ENCODE measurements at regions not wholly inside any gene's neighbourhood (a gene's known extent, or its start where the extent isn't known, plus 50 kb on each side); places are given as distances from the start of the nearest gene placed in this dataset.

DNA sequence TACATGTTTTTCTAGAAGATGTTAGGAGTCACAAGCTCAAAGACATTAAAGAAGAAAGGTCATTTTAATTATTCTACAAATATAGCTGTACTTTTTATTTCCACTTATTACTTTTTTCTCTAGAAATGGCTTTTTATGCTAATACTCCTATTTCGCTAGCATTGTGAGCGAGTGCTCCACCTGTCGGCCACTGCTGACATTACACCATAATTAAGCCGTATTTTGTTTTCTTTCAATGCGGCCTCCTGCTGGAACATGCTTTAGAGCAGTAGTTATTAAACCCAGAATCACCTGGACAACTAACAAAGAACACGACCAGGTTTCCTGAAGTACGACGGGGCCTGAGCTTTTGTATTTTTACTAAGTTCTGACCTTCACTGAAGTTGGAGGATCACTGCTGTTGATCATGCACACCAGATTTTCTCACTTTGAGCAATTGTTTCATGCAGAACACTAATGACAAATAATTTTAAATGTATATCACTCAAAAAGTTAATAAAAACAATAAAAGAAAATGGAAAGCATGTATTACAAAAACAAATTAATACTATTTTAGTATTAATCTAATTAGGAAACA, 74.1 kb upstream of the PAK5 start:
- Histone ChIP-seq H3K9me3 (no peaks in the 10 kb centered on the region), H3K27me3 (no peaks in the 10 kb centered on the region), H3K27ac (no peak overlapping the region), H3K4me3 (no peak overlapping the region), H3K4me1 (no peaks in the 10 kb centered on the region), H3K36me3 (no peaks in the 10 kb centered on the region)
- intact Hi-C loops (cut with DNase I): no loop called here
- DNase-seq (no peak), ATAC-seq (peak; percentile 80)
- peak; percentile 74 for TF ChIP-seq CTCF (IDR thresholded peaks at IDR 0.05)

- H3K4me3 ChIP-seq: no peak overlapping the region
- no peak for TF ChIP-seq CTCF (IDR thresholded peaks at IDR 0.05)
- no peak for DNase-seq
- ATAC-seq: no peak
- no peaks in the 10 kb centered on the region for H3K27me3 ChIP-seq
- no peaks in the 10 kb centered on the region for H3K4me1 ChIP-seq
- no peak overlapping the region for H3K27ac ChIP-seq
- H3K36me3 ChIP-seq: no peaks in the 10 kb centered on the region
- H3K9me3 ChIP-seq: no peaks in the 10 kb centered on the region
- intact Hi-C loops (cut with DNase I): no loop called here
Observed at GRCh38 chr20:9912290-9912689, 73.4 kb upstream of the PAK5 start.

GRCh38 chr20:9911519-9911918, 72.6 kb upstream of the PAK5 start:
- DNase-seq: no peak
- Histone ChIP-seq H3K36me3 (no peaks in the 10 kb centered on the region), H3K4me1 (no peaks in the 10 kb centered on the region), H3K27ac (no peak overlapping the region), H3K4me3 (no peak overlapping the region), H3K27me3 (no peaks in the 10 kb centered on the region), H3K9me3 (no peaks in the 10 kb centered on the region)
- TF ChIP-seq CTCF (IDR thresholded peaks at IDR 0.05): no peak
- ATAC-seq: peak; percentile 65
- intact Hi-C loops (cut with DNase I): no loop called here

GRCh38 chr20:9909167-9909566, 70.3 kb upstream of the PAK5 start:
- DNase-seq (no peak), ATAC-seq (no peak)
- no peaks in the 10 kb centered on the region for H3K4me1 ChIP-seq
- no peaks in the 10 kb centered on the region for H3K9me3 ChIP-seq
- H3K4me3 ChIP-seq: no peak overlapping the region
- no peaks in the 10 kb centered on the region for H3K36me3 ChIP-seq
- TF ChIP-seq CTCF (IDR thresholded peaks at IDR 0.05): no peak
- H3K27me3 ChIP-seq: no peaks in the 10 kb centered on the region
- no peak overlapping the region for H3K27ac ChIP-seq
- intact Hi-C loops (cut with DNase I): no loop called here

DNA sequence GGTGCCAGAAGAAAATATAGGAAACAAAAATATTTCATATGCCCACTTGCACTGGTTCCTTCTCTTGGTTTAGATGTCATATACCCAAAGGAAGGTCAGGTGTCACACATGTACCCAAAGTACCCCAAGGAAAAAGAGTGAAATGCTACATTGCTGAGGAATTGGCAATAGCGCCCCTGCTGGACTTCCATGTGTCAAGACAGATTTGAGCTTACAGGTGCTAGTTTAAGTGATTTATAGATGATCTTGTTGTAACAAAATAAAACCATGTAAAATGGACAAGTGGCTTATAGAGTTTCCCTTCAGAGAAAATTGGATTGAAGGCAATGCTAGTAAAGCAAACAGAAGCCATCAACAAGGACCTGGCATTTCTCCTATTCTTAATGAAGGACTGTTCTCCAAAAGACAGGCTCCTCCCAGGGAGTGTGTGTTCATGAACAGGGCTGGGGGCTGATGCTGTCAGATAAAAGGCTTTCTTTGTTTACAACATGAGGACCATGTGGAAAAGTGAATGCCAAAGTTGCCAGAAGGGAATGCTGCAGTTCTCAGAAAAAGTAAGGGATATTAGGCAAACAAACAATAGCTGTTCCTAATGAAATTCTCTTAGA, 64.3 kb upstream of the PAK5 start:
- Histone ChIP-seq H3K27ac (no peak overlapping the region), H3K36me3 (no peaks in the 10 kb centered on the region), H3K27me3 (no peaks in the 10 kb centered on the region), H3K4me3 (no peak overlapping the region), H3K4me1 (no peaks in the 10 kb centered on the region), H3K9me3 (no peaks in the 10 kb centered on the region)
- intact Hi-C loops (cut with DNase I): no loop called here
- DNase-seq: no peak
- TF ChIP-seq CTCF (IDR thresholded peaks at IDR 0.05): peak; percentile 36
- no peak for ATAC-seq

Data from upper lobe of right lung (tissue), 1 donor.